ENCODE measurements at regions not wholly inside any gene's neighbourhood (a gene's known extent, or its start where the extent isn't known, plus 50 kb on each side); places are given as distances from the start of the nearest gene placed in this dataset.

DNA sequence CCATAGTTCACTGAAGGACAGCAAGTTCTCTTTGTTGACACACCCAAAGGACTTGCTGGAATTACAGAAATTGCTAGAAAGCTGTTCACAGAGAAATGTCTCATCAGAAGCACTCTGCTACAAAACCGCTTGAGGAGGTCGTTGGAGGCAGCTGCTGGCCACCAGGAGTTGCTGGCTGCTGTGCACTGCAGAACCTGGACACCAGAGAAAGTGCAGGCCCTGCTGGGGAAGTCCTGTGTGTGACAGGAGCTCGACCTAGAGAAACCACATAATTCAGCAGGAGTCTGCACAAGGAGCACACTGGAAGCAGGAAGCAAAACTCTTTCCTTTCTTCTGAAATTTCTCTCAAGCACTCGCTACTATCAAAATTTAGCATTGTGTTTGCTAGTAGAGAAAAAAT is 461.5 kb upstream of the GHITM start (continued):
- no peak for TF ChIP-seq TCF7L2 (IDR thresholded peaks at IDR 0.05; ENCODE audit: borderline replicate concordance, extremely low read depth, insufficient read depth, insufficient read length)

GRCh38 chr10:83678850-83679249 is 460.5 kb upstream of the GHITM start:
- RAD21 ChIA-PET (ENCODE audit: low non-redundant PET in 1 of 2, low total read pairs in 2 of 2, uncharacterized antibody in 2 of 2, unreplicated experiment in 2 of 2) = no interaction called here
- H3K79me2 ChIP-seq (ENCODE audit: insufficient read depth, low read length) = no peaks in the 10 kb centered on the region
- peaks cover 4 to 8% of the 10 kb centered on the region in 2 experiments; a peak in 2 of 4 replicates for H3K9me3 ChIP-seq (ENCODE audit: control insufficient read depth in 1 of 2, insufficient read depth in 1 of 2, low read depth in 1 of 2, low read length in 2 of 2)
- no peak overlapping the region for H3K4me3 ChIP-seq (replicated peaks in 1 of 2; ENCODE audit: low read depth in 1 of 2, low read length in 2 of 2)
- H2AFZ ChIP-seq (ENCODE audit: low read depth, low read length, poor library complexity, severe bottlenecking) = no peak overlapping the region
- no peaks in the 10 kb centered on the region for H4K20me1 ChIP-seq (ENCODE audit: insufficient read depth)
- no peak overlapping the region for H3K9ac ChIP-seq (ENCODE audit: low read length)
- no peak overlapping the region for H3K27ac ChIP-seq (ENCODE audit: low read depth, low read length)
- H3K4me2 ChIP-seq (ENCODE audit: low read length) = no peak overlapping the region
- no peaks in the 10 kb centered on the region for H3K27me3 ChIP-seq (ENCODE audit: insufficient read depth, low read length)
- no peaks in the 10 kb centered on the region for H3K9me2 ChIP-seq (ENCODE audit: insufficient read depth)
- DNase-seq (ENCODE audit: low read depth, low spot score) (no peak), ATAC-seq (no peak)
- H3K36me3 ChIP-seq (ENCODE audit: control insufficient read depth in 1 of 2, insufficient read depth in 2 of 2, low read length in 2 of 2) = no peaks in the 10 kb centered on the region
- TF ChIP-seq POLR2A (IDR thresholded peaks at IDR 0.05; ENCODE audit: borderline replicate concordance, extremely low read depth, insufficient read depth, insufficient read length) = no peak
- no peak for TF ChIP-seq CEBPB (IDR thresholded peaks at IDR 0.05; ENCODE audit: low read depth)
- TF ChIP-seq EZH2phosphoT487 (IDR thresholded peaks at IDR 0.05; ENCODE audit: borderline replicate concordance) = no peak
- TF ChIP-seq RAD21 (IDR thresholded peaks at IDR 0.05; ENCODE audit: low read depth) = no peak
- TF ChIP-seq REST (IDR thresholded peaks at IDR 0.05; ENCODE audit: low read depth) = no peak
- no peak for TF ChIP-seq EZH2 (IDR thresholded peaks at IDR 0.05)
- TF ChIP-seq EGR1 (IDR thresholded peaks at IDR 0.05; ENCODE audit: low read depth) = no peak
- no peak for TF ChIP-seq SIN3A (IDR thresholded peaks at IDR 0.05; ENCODE audit: low read depth)
- no peak for TF ChIP-seq POLR2AphosphoS5 (IDR thresholded peaks at IDR 0.05; ENCODE audit: low read depth, low read length)
- TF ChIP-seq, protein P1, sequence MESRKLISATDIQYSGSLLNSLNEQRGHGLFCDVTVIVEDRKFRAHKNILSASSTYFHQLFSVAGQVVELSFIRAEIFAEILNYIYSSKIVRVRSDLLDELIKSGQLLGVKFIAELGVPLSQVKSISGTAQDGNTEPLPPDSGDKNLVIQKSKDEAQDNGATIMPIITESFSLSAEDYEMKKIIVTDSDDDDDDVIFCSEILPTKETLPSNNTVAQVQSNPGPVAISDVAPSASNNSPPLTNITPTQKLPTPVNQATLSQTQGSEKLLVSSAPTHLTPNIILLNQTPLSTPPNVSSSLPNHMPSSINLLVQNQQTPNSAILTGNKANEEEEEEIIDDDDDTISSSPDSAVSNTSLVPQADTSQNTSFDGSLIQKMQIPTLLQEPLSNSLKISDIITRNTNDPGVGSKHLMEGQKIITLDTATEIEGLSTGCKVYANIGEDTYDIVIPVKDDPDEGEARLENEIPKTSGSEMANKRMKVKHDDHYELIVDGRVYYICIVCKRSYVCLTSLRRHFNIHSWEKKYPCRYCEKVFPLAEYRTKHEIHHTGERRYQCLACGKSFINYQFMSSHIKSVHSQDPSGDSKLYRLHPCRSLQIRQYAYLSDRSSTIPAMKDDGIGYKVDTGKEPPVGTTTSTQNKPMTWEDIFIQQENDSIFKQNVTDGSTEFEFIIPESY (IDR thresholded peaks at IDR 0.05; ENCODE audit: extremely low read depth, insufficient replicate concordance, low read length) = no peak
- no peak for TF ChIP-seq TCF7L2 (IDR thresholded peaks at IDR 0.05; ENCODE audit: borderline replicate concordance, extremely low read depth, insufficient read depth, insufficient read length)
- TF ChIP-seq SP1 (IDR thresholded peaks at IDR 0.05; ENCODE audit: low read depth) = no peak
- no peak for TF ChIP-seq FOSL1 (IDR thresholded peaks at IDR 0.05; ENCODE audit: low read depth)
- no peak for TF ChIP-seq ZNF274 (IDR thresholded peaks at IDR 0.05; ENCODE audit: low read depth, low read length)
- TF ChIP-seq ZFX (IDR thresholded peaks at IDR 0.05) = no peak
- no peak for TF ChIP-seq CBX3 (IDR thresholded peaks at IDR 0.05; ENCODE audit: low read depth)
- TF ChIP-seq, protein P2, sequence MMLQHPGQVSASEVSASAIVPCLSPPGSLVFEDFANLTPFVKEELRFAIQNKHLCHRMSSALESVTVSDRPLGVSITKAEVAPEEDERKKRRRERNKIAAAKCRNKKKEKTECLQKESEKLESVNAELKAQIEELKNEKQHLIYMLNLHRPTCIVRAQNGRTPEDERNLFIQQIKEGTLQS (IDR thresholded peaks at IDR 0.05) = no peak
- no peak for TF ChIP-seq SRF (IDR thresholded peaks at IDR 0.05; ENCODE audit: low read depth)
- TF ChIP-seq CTCF (IDR thresholded peaks at IDR 0.05 in 2 of 3, conservative IDR thresholded peaks at IDR 0.05 in 1 of 3; ENCODE audit: borderline replicate concordance in 1 of 3, insufficient read depth in 1 of 3, low read depth in 2 of 3, low read length in 2 of 3) = no peak
- no peak for TF ChIP-seq MAX (IDR thresholded peaks at IDR 0.05)
- intact Hi-C loops (cut with micrococcal nuclease) = no loop called here
- CTCF ChIA-PET = no interaction called here
- POLR2A ChIA-PET = no interaction called here
- no peaks in the 10 kb centered on the region for H3K4me1 ChIP-seq (ENCODE audit: control insufficient read depth in 1 of 2, insufficient read depth in 2 of 2, low read length in 2 of 2)
- no TSS peak for BruUV-seq (replicated peaks)

Data from HCT116 (cell line).